ENCODE measurements at regions not wholly inside any gene's neighbourhood (a gene's known extent, or its start where the extent isn't known, plus 50 kb on each side); places are given as distances from the start of the nearest gene placed in this dataset.

DNA sequence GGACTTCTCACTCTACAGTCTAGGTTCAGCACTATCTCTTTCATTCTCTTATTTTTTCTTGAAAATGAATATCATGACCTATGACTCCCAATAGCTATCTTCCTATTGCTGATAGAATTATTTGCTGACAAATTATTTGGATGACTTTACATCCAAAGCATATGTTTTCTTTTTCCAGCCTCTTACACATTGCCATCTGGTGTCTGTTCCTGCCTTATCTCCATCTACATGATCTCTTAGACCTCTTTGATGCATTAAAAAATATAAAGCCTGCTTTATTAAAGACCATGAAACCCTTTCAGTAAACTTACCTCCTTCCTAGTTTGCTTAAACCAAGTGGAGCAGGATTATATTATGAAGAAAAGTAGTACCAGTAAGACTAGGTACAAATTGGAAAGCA is 700.9 kb upstream of the CXADR start:
- Mint-ChIP-seq H3K4me3 (no peak overlapping the region), H3K9me3 (peaks cover 6% of the 10 kb centered on the region), H3K27ac (no peak overlapping the region), H3K36me3 (no peaks in the 10 kb centered on the region), H3K27me3 (no peaks in the 10 kb centered on the region), H3K4me1 (ENCODE audit: unreplicated experiment) (no peaks in the 10 kb centered on the region)
- TF ChIP-seq, protein P1, sequence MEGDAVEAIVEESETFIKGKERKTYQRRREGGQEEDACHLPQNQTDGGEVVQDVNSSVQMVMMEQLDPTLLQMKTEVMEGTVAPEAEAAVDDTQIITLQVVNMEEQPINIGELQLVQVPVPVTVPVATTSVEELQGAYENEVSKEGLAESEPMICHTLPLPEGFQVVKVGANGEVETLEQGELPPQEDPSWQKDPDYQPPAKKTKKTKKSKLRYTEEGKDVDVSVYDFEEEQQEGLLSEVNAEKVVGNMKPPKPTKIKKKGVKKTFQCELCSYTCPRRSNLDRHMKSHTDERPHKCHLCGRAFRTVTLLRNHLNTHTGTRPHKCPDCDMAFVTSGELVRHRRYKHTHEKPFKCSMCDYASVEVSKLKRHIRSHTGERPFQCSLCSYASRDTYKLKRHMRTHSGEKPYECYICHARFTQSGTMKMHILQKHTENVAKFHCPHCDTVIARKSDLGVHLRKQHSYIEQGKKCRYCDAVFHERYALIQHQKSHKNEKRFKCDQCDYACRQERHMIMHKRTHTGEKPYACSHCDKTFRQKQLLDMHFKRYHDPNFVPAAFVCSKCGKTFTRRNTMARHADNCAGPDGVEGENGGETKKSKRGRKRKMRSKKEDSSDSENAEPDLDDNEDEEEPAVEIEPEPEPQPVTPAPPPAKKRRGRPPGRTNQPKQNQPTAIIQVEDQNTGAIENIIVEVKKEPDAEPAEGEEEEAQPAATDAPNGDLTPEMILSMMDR (conservative IDR thresholded peaks at IDR 0.05) = no peak
- no peak for DNase-seq (ENCODE audit: extremely low spot score, unreplicated experiment)

DNA sequence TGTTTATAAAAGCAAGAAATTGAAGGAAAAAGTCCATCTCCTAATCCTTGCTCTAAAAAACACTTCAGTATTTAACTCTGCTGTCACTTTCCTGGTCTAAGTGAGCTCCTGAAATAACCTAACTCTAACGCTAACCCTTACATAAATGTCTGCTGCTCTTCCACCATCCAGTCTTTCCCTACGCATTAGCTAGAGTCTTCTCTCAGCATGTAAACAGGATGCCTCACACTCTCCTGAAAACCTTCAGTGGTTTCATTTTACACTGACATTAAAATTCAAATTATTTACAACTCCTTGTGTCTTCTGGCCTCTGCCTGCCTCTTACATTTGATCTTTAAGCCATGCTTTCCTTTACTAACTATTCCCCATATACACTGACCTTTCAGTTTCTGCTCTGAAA is 697.6 kb upstream of the CXADR start:
- H3K27me3 Mint-ChIP-seq = no peaks in the 10 kb centered on the region
- peaks cover 6% of the 10 kb centered on the region for H3K9me3 Mint-ChIP-seq
- H3K36me3 Mint-ChIP-seq = no peaks in the 10 kb centered on the region
- H3K27ac Mint-ChIP-seq = no peak overlapping the region
- no peak overlapping the region for H3K4me3 Mint-ChIP-seq
- no peak for DNase-seq (ENCODE audit: extremely low spot score, unreplicated experiment)
- no peaks in the 10 kb centered on the region for H3K4me1 Mint-ChIP-seq (ENCODE audit: unreplicated experiment)
- TF ChIP-seq, protein P1 (conservative IDR thresholded peaks at IDR 0.05) = no peak

DNA sequence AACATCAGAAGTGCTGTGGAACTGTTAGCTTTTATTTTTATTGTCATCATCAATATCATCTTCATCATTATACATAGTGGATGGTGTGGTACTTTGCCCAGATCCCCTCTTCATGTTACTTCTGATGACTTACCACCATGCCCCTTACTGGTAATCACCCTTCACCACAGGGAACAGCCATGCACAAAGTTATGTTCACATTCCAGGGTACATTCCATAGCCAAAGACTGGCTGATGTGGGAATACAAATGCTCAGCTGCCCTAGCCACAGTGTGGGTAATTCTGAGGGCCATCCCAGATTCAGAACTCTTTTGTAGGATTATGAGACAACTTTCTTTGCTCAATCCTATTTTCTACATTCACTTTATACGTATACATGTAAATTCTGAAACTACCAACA is 691.3 kb upstream of the CXADR start:
- H3K36me3 Mint-ChIP-seq = no peaks in the 10 kb centered on the region

DNA sequence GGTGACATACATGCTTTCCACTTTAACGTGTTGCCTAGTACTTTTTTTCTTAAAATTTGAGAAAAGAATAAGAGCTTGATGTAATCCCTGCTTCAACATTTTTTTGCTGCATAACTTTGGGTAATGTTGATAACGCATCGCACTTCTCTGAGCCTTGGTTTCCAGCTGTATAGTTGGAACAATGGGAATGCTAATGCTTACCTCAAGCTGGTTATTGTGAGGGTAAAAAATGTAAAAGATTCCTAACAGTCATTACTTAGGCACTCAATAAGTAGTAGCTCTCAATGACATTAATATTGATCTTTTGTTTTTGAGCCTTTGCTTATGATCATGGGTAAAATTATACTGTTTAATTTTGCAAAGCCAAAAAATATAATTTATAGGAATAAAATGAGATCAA is 683.3 kb upstream of the CXADR start:
- H3K27me3 Mint-ChIP-seq = no peaks in the 10 kb centered on the region
- H3K4me1 Mint-ChIP-seq (ENCODE audit: unreplicated experiment) = no peaks in the 10 kb centered on the region
- H3K27ac Mint-ChIP-seq = no peak overlapping the region
- H3K4me3 Mint-ChIP-seq = no peak overlapping the region
- peaks cover 7% of the 10 kb centered on the region for H3K9me3 Mint-ChIP-seq
- H3K36me3 Mint-ChIP-seq = no peaks in the 10 kb centered on the region
- no peak for DNase-seq (ENCODE audit: extremely low spot score, unreplicated experiment)
- TF ChIP-seq, protein P1 (conservative IDR thresholded peaks at IDR 0.05) = no peak

More for the DNA sequence above, 691.3 kb upstream of the CXADR start:
- Mint-ChIP-seq H3K9me3 (peaks cover 7% of the 10 kb centered on the region), H3K4me1 (ENCODE audit: unreplicated experiment) (no peaks in the 10 kb centered on the region), H3K4me3 (no peak overlapping the region), H3K27me3 (no peaks in the 10 kb centered on the region), H3K27ac (no peak overlapping the region)
- no peak for DNase-seq (ENCODE audit: extremely low spot score, unreplicated experiment)
- TF ChIP-seq, protein P1 (conservative IDR thresholded peaks at IDR 0.05) = no peak

DNA sequence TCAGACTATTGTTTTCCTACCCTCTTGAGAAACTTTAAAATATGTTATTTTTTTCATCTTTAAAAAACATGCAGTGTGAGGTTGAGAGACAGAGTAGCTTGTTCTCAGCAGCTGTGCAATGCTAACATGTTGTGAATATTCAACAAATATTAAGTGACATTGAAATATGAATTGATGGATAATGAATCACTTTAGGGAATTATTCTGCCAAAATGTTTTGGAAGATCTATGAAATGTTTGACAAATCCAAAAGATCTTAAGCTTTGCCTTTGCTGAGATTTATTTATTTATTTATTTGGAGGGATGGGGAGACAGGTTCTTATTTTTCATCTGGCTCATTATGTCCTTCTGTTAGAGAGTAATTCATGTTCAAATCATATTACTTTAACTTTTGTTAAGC is 680.1 kb upstream of the CXADR start:
- H3K27ac Mint-ChIP-seq = no peak overlapping the region
- H3K36me3 Mint-ChIP-seq = no peaks in the 10 kb centered on the region
- H3K4me3 Mint-ChIP-seq = no peak overlapping the region
- no peak for DNase-seq (ENCODE audit: extremely low spot score, unreplicated experiment)
- H3K9me3 Mint-ChIP-seq = no peaks in the 10 kb centered on the region
- H3K27me3 Mint-ChIP-seq = no peaks in the 10 kb centered on the region
- TF ChIP-seq, protein P1 (conservative IDR thresholded peaks at IDR 0.05) = no peak
- peaks cover 13% of the 10 kb centered on the region for H3K4me1 Mint-ChIP-seq (ENCODE audit: unreplicated experiment)

DNA sequence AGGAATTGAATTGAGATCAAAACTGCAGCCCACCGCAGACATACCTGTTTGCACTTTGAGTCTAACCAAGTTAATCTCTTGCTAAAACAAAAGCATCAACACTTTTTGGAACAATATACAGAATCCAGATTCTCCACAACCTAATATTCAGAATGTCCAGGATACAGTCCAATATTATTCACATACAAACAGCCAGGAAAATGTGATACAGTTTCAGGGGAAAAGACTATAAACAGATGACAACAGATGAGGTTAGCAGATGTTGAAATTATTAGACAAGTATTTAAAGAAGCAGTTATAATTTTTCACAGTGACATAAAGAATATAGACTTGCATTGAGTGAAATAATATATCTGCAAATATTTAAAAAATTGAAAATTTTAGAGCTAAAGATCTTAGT is 678.1 kb upstream of the CXADR start:
- no peaks in the 10 kb centered on the region for H3K27me3 Mint-ChIP-seq
- no peak overlapping the region for H3K27ac Mint-ChIP-seq
- H3K9me3 Mint-ChIP-seq = no peaks in the 10 kb centered on the region
- no peak overlapping the region for H3K4me3 Mint-ChIP-seq
- H3K4me1 Mint-ChIP-seq (ENCODE audit: unreplicated experiment) = peaks cover 28% of the 10 kb centered on the region
- no peaks in the 10 kb centered on the region for H3K36me3 Mint-ChIP-seq
- DNase-seq (ENCODE audit: extremely low spot score, unreplicated experiment) = no peak
- TF ChIP-seq, protein P1 (conservative IDR thresholded peaks at IDR 0.05) = no peak

Data from type B pancreatic cell (in vitro differentiated cells).